GM23248 (cell line): ENCODE measurements at regions not wholly inside any gene's neighbourhood (a gene's known extent, or its start where the extent isn't known, plus 50 kb on each side); places are given as distances from the start of the nearest gene placed in this dataset.

Experiments used
- DNase-seq: peaks from one replicate; pipeline ENCODE4 v3.0.0-alpha.2; 2015
- H2AFZ ChIP-seq: fragments of 200-600 bp; sonication (generic); 2 replicates; pipeline ENCODE4 v1.6.1; 2016; ENCODE audit warnings: antibody characterized with exemption
- H3F3A ChIP-seq: fragments of 200-600 bp; sonication (generic); 2 replicates; pipeline ENCODE4 v1.6.1; 2016; ENCODE audit warnings: mild to moderate bottlenecking, antibody characterized with exemption, mixed run types; ENCODE audit not compliant: insufficient read depth
- H3K27ac ChIP-seq: fragments of 200-600 bp; sonication (generic); 2 replicates; pipeline ENCODE4 v1.5.1; 2016; ENCODE audit warnings: mild to moderate bottlenecking
- H3K27me3 ChIP-seq: fragments of 200-600 bp; sonication (generic); replicated peaks from 2 replicates; pipeline ENCODE4 v1.6.1; 2016; ENCODE audit warnings: mild to moderate bottlenecking; ENCODE audit not compliant: insufficient read depth
- H3K36me3 ChIP-seq: fragments of 200-600 bp; sonication (generic); 2 replicates; pipeline ENCODE4 v1.6.1; 2016; ENCODE audit warnings: low read depth, mild to moderate bottlenecking
- H3K4me1 ChIP-seq: fragments of 200-600 bp; sonication (generic); 2 replicates; pipeline ENCODE4 v1.6.1; 2016; ENCODE audit warnings: mild to moderate bottlenecking; ENCODE audit not compliant: insufficient read depth
- H3K4me2 ChIP-seq: fragments of 200-600 bp; sonication (generic); one replicate; pipeline ENCODE4 v1.6.1; 2016; ENCODE audit warnings: mild to moderate bottlenecking; ENCODE audit not compliant: unreplicated experiment
- H3K4me3 ChIP-seq: fragments of 200-600 bp; sonication (generic); 2 replicates; pipeline ENCODE4 v1.5.1; 2016; ENCODE audit warnings: mild to moderate bottlenecking
- H3K79me2 ChIP-seq: fragments of 200-600 bp; sonication (generic); 2 replicates; pipeline ENCODE4 v1.6.1; 2016; ENCODE audit warnings: mild to moderate bottlenecking; ENCODE audit not compliant: insufficient read depth
- H3K9ac ChIP-seq: fragments of 200-600 bp; sonication (generic); 2 replicates; pipeline ENCODE4 v1.6.1; 2016; ENCODE audit warnings: mild to moderate bottlenecking
- H3K9me2 ChIP-seq: fragments of 200-600 bp; sonication (generic); 2 replicates; pipeline ENCODE4 v1.6.1; 2016; ENCODE audit warnings: mixed run types, mild to moderate bottlenecking, moderate library complexity; ENCODE audit not compliant: insufficient read depth
- H3K9me3 ChIP-seq: fragments of 200-600 bp; sonication (generic); one replicate; pipeline ENCODE4 v1.6.1; 2017; ENCODE audit warnings: low read depth
- H4K20me1 ChIP-seq: fragments of 200-600 bp; sonication (generic); 2 replicates; pipeline ENCODE4 v1.6.0; 2016; ENCODE audit not compliant: insufficient read depth
- EZH2 ChIP-seq: fragments of 200-600 bp; sonication (generic); IDR thresholded peaks from 2 replicates; pipeline ENCODE4 v1.6.1; 2018; ENCODE audit warnings: antibody characterized with exemption, mild to moderate bottlenecking; ENCODE audit not compliant: insufficient read depth, poor library complexity, severe bottlenecking
- EZH2phosphoT487 ChIP-seq: fragments of 200-600 bp; sonication (generic); IDR thresholded peaks from 2 replicates; pipeline ENCODE4 v1.6.1; 2018; ENCODE audit warnings: antibody characterized with exemption, moderate library complexity, mild to moderate bottlenecking, low read depth; ENCODE audit not compliant: insufficient read depth
- WGBS, 2 experiments: methylation state at CpG; one replicate each; pipeline ENCODE4 v1.1.6; 2015 to 2017; ENCODE audit warnings: low lambda C conversion rate in 2 of 2, low coverage in 1 of 2; ENCODE audit errors: missing lambda C conversion rate in 2 of 2; 5-methylcytosine and 5-hydroxymethylcytosine counted together
- in situ Hi-C: fragments of 300-500 bp; cut with MboI; formaldehyde crosslinking; loops from 2 replicates; pipeline ENCODE4 v1.15.0; 2020

GRCh38 chr9:82331079-82331478, 342.5 kb downstream of the SPATA31D1 start:
- Histone ChIP-seq H3K36me3 (no peaks in the 10 kb centered on the region), H3K9me2 (no peaks in the 10 kb centered on the region), H3K4me3 (no peak overlapping the region), H3K79me2 (no peaks in the 10 kb centered on the region), H4K20me1 (no peaks in the 10 kb centered on the region), H3K4me1 (peaks cover 46% of the 10 kb centered on the region), H3K9ac (no peak overlapping the region), H2AFZ (no peak overlapping the region), H3K27ac (no peak overlapping the region), H3F3A (peaks cover 37% of the 10 kb centered on the region), H3K9me3 (no peaks in the 10 kb centered on the region), H3K4me2 (no peak overlapping the region), H3K27me3 (no peaks in the 10 kb centered on the region)
- in situ Hi-C loops, result no loop called here
- WGBS, 2 experiments, result 6 to 12% methylated on average over 2 of the region's 2 CpGs
- no peak for TF ChIP-seq EZH2
- TF ChIP-seq EZH2phosphoT487, result no peak
- DNase-seq, result peak; percentile 25

DNA sequence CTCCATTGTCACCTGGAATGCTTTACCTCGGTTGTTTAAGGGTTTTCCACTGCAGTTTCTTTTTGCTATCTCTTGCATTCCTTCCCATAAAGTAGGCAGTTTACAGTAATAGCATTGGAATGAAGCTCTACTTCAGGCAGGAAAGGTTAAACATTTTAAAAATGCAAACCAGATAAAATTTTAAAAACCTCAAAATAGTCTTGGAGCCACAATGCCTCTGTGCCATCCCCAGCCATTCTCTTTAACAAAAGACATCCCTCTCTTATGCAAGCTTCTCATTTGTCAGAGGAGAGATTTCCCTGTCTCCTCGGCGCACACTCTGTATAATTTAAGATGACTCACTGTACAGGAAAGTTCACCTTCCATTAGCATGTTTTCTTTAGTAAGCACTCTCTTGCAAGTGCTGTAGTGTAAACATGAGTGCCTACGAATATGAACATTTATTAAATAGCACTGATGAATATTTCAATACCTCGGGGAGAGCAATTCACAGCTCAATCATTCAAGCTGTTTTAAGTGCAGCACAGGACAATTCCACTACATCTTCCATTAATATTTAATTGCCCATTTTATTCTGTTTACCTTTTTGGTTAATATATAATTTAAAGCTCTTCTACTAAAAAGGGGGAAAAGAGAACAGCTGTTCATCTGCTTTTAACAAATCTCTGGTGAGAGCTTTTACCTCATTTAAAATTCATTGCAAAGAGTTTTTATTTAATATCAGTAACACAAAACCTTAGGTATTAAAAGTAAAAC, 343.6 kb downstream of the SPATA31D1 start:
- 6 to 7% methylated on average over 5 of the region's 5 CpGs for WGBS, 2 experiments
- TF ChIP-seq EZH2phosphoT487 (no peak), EZH2 (no peak)
- in situ Hi-C loops, result no loop called here
- no peaks in the 10 kb centered on the region for H3K9me2 ChIP-seq
- no peaks in the 10 kb centered on the region for H3K27me3 ChIP-seq
- no peak overlapping the region for H2AFZ ChIP-seq
- no peaks in the 10 kb centered on the region for H3K36me3 ChIP-seq
- no peaks in the 10 kb centered on the region for H4K20me1 ChIP-seq
- peak overlapping the region; percentile 34 for H3K4me2 ChIP-seq
- peaks cover 46% of the 10 kb centered on the region for H3K4me1 ChIP-seq
- peak; percentile 88 for DNase-seq
- H3K79me2 ChIP-seq, result no peaks in the 10 kb centered on the region
- peak overlapping the region; percentile 40 for H3K27ac ChIP-seq
- peak overlapping the region; percentile 24 for H3K4me3 ChIP-seq
- no peaks in the 10 kb centered on the region for H3K9me3 ChIP-seq
- H3K9ac ChIP-seq, result no peak overlapping the region
- peaks cover 37% of the 10 kb centered on the region for H3F3A ChIP-seq

GRCh38 chr9:82332774-82333152, 344.2 kb downstream of the SPATA31D1 start:
- Histone ChIP-seq H3K36me3 (no peaks in the 10 kb centered on the region), H3K4me1 (peaks cover 46% of the 10 kb centered on the region), H3K9me3 (no peaks in the 10 kb centered on the region), H3K9ac (no peak overlapping the region), H2AFZ (no peak overlapping the region), H3K4me2 (peak overlapping the region; percentile 34), H3K27ac (peak overlapping the region; percentile 40; the same call in 1 of the 2 replicates), H3K4me3 (peak overlapping the region; percentile 24; the same call in 1 of the 2 replicates), H3K9me2 (no peaks in the 10 kb centered on the region), H4K20me1 (no peaks in the 10 kb centered on the region), H3K79me2 (no peaks in the 10 kb centered on the region), H3K27me3 (no peaks in the 10 kb centered on the region), H3F3A (peaks cover 37% of the 10 kb centered on the region)
- DNase-seq, result peak; percentile 12
- in situ Hi-C loops, result no loop called here
- WGBS, 2 experiments, result 41 to 46% methylated on average over 6 of the region's 6 CpGs
- TF ChIP-seq EZH2, result no peak
- TF ChIP-seq EZH2phosphoT487, result no peak

DNA sequence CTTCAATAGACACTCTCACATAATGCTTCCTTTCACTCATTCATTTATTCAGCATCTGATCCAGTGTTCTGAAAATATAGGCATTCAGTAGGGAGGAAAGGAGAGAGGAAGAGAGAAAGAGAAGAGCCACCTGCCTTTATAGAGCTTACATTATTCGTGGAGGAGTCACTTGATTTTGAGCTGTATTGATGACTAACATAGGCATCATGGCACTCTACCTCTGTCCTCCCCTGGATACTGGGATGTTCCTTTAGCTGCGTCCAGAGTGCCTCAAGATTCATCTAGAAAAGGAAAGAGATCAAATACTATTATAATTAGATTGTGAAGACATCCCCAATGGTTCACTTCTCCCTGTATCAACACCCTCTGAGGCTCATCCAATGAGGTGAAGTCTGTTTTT, 345.1 kb downstream of the SPATA31D1 start:
- Histone ChIP-seq H4K20me1 (no peaks in the 10 kb centered on the region), H3K4me1 (peaks cover 48% of the 10 kb centered on the region), H3K27me3 (no peaks in the 10 kb centered on the region), H3K9me3 (no peaks in the 10 kb centered on the region), H2AFZ (no peak overlapping the region), H3K4me3 (no peak overlapping the region), H3F3A (peaks cover 37% of the 10 kb centered on the region), H3K79me2 (no peaks in the 10 kb centered on the region), H3K9ac (no peak overlapping the region), H3K4me2 (peak overlapping the region; percentile 29), H3K9me2 (no peaks in the 10 kb centered on the region), H3K36me3 (no peaks in the 10 kb centered on the region), H3K27ac (peak overlapping the region; percentile 40; the same call in 1 of the 2 replicates)
- no peak for TF ChIP-seq EZH2
- 24 to 29% methylated on average over 2 of the region's 2 CpGs for WGBS, 2 experiments
- peak; percentile 50 for DNase-seq
- in situ Hi-C loops, result no loop called here
